Tibial nerve (tissue), 4 donors: ENCODE measurements at regions not wholly inside any gene's neighbourhood (a gene's known extent, or its start where the extent isn't known, plus 50 kb on each side); places are given as distances from the start of the nearest gene placed in this dataset.

Experiments used
- DNase-seq, 2 donors: peaks; one replicate each; pipeline ENCODE4 v3.0.0-alpha.2; 2019; ENCODE audit warnings: low spot score in 2 of 2
- H3K27ac ChIP-seq, 4 donors: fragments of 200-600 bp; sonication (generic) in 3 of 4; one replicate each; pipeline ENCODE4 v1.5.1; 2017 to 2019; ENCODE audit warnings: mild to moderate bottlenecking in 1 of 4
- H3K27me3 ChIP-seq, 2 donors: fragments of 200-600 bp; sonication (generic) in 1 of 2; one replicate each; pipeline versions ENCODE4 v1.5.1 to v1.6.0; 2017 to 2019
- H3K36me3 ChIP-seq, 3 donors: fragments of 200-600 bp; sonication (generic); one replicate each; pipeline ENCODE4 v1.5.1; 2018 to 2019
- H3K4me1 ChIP-seq, 4 donors: fragments of 200-600 bp; sonication (generic) in 3 of 4; one replicate each; pipeline ENCODE4 v1.5.1; 2017 to 2019
- H3K4me3 ChIP-seq, 4 donors: fragments of 200-600 bp; sonication (generic) in 3 of 4; one replicate each; pipeline ENCODE4 v1.5.1; 2017 to 2019; ENCODE audit warnings: mild to moderate bottlenecking in 1 of 4, moderate library complexity in 1 of 4
- H3K9me3 ChIP-seq, 4 donors: fragments of 200-600 bp; sonication (generic) in 3 of 4; one replicate each; pipeline ENCODE4 v1.5.1; 2017 to 2019
- CTCF ChIP-seq, 5 experiments: fragments of 200-600 bp in 3 of 5; fragments of 450-650 bp in 2 of 5; sonication (generic) in 3 of 5; IDR thresholded peaks; one replicate each; pipeline ENCODE4 v1.5.1; 2016 to 2019; ENCODE audit warnings: antibody characterized with exemption in 5 of 5, mild to moderate bottlenecking in 3 of 5, moderate library complexity in 2 of 5
- EP300 ChIP-seq, 2 donors: sonication (generic); formaldehyde crosslinking; IDR thresholded peaks; one replicate each; pipeline ENCODE4 v1.6.1; 2017; ENCODE audit warnings: antibody characterized with exemption in 2 of 2, mild to moderate bottlenecking in 1 of 2
- POLR2A ChIP-seq, 2 donors: fragments of 450-650 bp; IDR thresholded peaks; one replicate each; pipeline ENCODE4 v1.6.1; 2017; ENCODE audit warnings: antibody characterized with exemption in 2 of 2, mild to moderate bottlenecking in 2 of 2, moderate library complexity in 2 of 2
- WGBS, 2 donors: methylation state at CpG; one replicate each; pipeline ENCODE4 v1.1.5; 2018; 5-methylcytosine and 5-hydroxymethylcytosine counted together

- WGBS, 2 donors = 92 to 93% methylated on average over 5 of the region's 5 CpGs
These were observed 766.9 kb upstream of the NR2F2 start for GRCh38 chr15:95563634-95564033.

GRCh38 chr15:95565016-95565600 is 765.4 kb upstream of the NR2F2 start:
- Histone ChIP-seq H3K9me3 (no peaks in the 10 kb centered on the region), H3K27ac (no peak overlapping the region), H3K4me3 (no peak overlapping the region), H3K36me3 (no peaks in the 10 kb centered on the region), H3K27me3 (no peaks in the 10 kb centered on the region), H3K4me1 (peaks cover 0 to 4% (median 0%) of the 10 kb centered on the region in 4 donors)
- TF ChIP-seq POLR2A (IDR thresholded peaks at IDR 0.05) (no peak), EP300 (IDR thresholded peaks at IDR 0.05) (no peak), CTCF (IDR thresholded peaks at IDR 0.05) (no peak)
- no peak for DNase-seq
- 46 to 54% methylated on average over 8 of the region's 8 CpGs for WGBS, 2 donors

More at GRCh38 chr15:95563634-95564033, 766.9 kb upstream of the NR2F2 start:
- no peak overlapping the region for H3K27ac ChIP-seq
- H3K27me3 ChIP-seq = no peaks in the 10 kb centered on the region
- H3K4me3 ChIP-seq = no peak overlapping the region
- no peak for DNase-seq
- H3K9me3 ChIP-seq = no peaks in the 10 kb centered on the region
- H3K4me1 ChIP-seq = peaks cover 0 to 5% (median 0%) of the 10 kb centered on the region in 4 donors
- H3K36me3 ChIP-seq = no peaks in the 10 kb centered on the region
- TF ChIP-seq EP300 (IDR thresholded peaks at IDR 0.05) (no peak), POLR2A (IDR thresholded peaks at IDR 0.05) (no peak), CTCF (IDR thresholded peaks at IDR 0.05) (no peak)

GRCh38 chr15:95565690-95566089 is 764.8 kb upstream of the NR2F2 start:
- DNase-seq = no peak
- H3K36me3 ChIP-seq = no peaks in the 10 kb centered on the region
- 75 to 79% methylated on average over 4 of the region's 4 CpGs for WGBS, 2 donors
- no peaks in the 10 kb centered on the region for H3K27me3 ChIP-seq
- no peak overlapping the region for H3K27ac ChIP-seq
- TF ChIP-seq CTCF (IDR thresholded peaks at IDR 0.05) = no peak
- no peak for TF ChIP-seq EP300 (IDR thresholded peaks at IDR 0.05)
- no peak for TF ChIP-seq POLR2A (IDR thresholded peaks at IDR 0.05)
- peaks cover 0 to 4% (median 0%) of the 10 kb centered on the region in 4 donors for H3K4me1 ChIP-seq
- no peak overlapping the region for H3K4me3 ChIP-seq
- no peaks in the 10 kb centered on the region for H3K9me3 ChIP-seq

- H3K36me3 ChIP-seq = no peaks in the 10 kb centered on the region
- no peak for TF ChIP-seq CTCF (IDR thresholded peaks at IDR 0.05)
- WGBS, 2 donors = 33 to 41% methylated on average over 1 of the region's 1 CpG
These were observed 762.8 kb upstream of the NR2F2 start for GRCh38 chr15:95567686-95568085.

GRCh38 chr15:95574053-95574452 is 756.4 kb upstream of the NR2F2 start:
- Histone ChIP-seq H3K4me3 (no peak overlapping the region), H3K27me3 (no peaks in the 10 kb centered on the region), H3K9me3 (peaks cover 0 to 16% (median 1%) of the 10 kb centered on the region in 4 donors), H3K36me3 (no peaks in the 10 kb centered on the region), H3K4me1 (no peaks in the 10 kb centered on the region), H3K27ac (no peak overlapping the region)
- 67 to 69% methylated on average over 5 of the region's 5 CpGs for WGBS, 2 donors
- no peak for DNase-seq
- no peak for TF ChIP-seq EP300 (IDR thresholded peaks at IDR 0.05)
- TF ChIP-seq CTCF (IDR thresholded peaks at IDR 0.05) = no peak
- TF ChIP-seq POLR2A (IDR thresholded peaks at IDR 0.05) = no peak

More at GRCh38 chr15:95567686-95568085, 762.8 kb upstream of the NR2F2 start:
- Histone ChIP-seq H3K9me3 (peaks cover 0 to 15% (median 1%) of the 10 kb centered on the region in 4 donors), H3K4me3 (no peak overlapping the region), H3K27me3 (no peaks in the 10 kb centered on the region), H3K27ac (no peak overlapping the region), H3K4me1 (peaks cover 0 to 4% (median 0%) of the 10 kb centered on the region in 4 donors)
- DNase-seq = no peak
